ENCODE measurements at regions not wholly inside any gene's neighbourhood (a gene's known extent, or its start where the extent isn't known, plus 50 kb on each side); places are given as distances from the start of the nearest gene placed in this dataset.

DNA sequence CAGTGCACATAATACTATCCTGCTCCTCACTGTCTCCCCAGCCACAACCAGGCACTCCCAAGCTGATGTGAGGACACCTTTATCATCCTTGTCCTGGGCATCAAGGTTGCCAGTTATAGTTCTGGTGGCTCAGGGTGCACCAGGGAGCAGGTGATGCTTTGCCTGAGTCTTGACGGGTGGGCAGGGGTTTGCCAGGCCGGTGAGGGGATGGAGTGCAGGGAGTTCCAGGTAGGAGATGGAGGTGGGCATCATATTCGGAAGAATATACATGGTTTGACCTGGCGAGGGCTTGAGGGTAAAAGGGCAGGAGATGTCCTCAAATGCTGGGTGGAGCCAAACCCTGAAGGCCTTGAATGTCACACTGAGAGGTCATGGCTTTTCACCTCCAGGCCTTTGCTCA lies 115.8 kb upstream of the CRHR1 start (continued):
- TF ChIP-seq, protein P1, sequence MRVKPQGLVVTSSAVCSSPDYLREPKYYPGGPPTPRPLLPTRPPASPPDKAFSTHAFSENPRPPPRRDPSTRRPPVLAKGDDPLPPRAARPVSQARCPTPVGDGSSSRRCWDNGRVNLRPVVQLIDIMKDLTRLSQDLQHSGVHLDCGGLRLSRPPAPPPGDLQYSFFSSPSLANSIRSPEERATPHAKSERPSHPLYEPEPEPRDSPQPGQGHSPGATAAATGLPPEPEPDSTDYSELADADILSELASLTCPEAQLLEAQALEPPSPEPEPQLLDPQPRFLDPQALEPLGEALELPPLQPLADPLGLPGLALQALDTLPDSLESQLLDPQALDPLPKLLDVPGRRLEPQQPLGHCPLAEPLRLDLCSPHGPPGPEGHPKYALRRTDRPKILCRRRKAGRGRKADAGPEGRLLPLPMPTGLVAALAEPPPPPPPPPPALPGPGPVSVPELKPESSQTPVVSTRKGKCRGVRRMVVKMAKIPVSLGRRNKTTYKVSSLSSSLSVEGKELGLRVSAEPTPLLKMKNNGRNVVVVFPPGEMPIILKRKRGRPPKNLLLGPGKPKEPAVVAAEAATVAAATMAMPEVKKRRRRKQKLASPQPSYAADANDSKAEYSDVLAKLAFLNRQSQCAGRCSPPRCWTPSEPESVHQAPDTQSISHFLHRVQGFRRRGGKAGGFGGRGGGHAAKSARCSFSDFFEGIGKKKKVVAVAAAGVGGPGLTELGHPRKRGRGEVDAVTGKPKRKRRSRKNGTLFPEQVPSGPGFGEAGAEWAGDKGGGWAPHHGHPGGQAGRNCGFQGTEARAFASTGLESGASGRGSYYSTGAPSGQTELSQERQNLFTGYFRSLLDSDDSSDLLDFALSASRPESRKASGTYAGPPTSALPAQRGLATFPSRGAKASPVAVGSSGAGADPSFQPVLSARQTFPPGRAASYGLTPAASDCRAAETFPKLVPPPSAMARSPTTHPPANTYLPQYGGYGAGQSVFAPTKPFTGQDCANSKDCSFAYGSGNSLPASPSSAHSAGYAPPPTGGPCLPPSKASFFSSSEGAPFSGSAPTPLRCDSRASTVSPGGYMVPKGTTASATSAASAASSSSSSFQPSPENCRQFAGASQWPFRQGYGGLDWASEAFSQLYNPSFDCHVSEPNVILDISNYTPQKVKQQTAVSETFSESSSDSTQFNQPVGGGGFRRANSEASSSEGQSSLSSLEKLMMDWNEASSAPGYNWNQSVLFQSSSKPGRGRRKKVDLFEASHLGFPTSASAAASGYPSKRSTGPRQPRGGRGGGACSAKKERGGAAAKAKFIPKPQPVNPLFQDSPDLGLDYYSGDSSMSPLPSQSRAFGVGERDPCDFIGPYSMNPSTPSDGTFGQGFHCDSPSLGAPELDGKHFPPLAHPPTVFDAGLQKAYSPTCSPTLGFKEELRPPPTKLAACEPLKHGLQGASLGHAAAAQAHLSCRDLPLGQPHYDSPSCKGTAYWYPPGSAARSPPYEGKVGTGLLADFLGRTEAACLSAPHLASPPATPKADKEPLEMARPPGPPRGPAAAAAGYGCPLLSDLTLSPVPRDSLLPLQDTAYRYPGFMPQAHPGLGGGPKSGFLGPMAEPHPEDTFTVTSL (CRISPR knock-in tag; IDR thresholded peaks at IDR 0.05; ENCODE audit: borderline replicate concordance) = no peak
- TF ChIP-seq KLF12 (CRISPR knock-in tag; IDR thresholded peaks at IDR 0.05; ENCODE audit: borderline replicate concordance) = no peak
- no peak for TF ChIP-seq CHD4 (IDR thresholded peaks at IDR 0.05; ENCODE audit: borderline replicate concordance, low read length)
- TF ChIP-seq BCLAF1 (IDR thresholded peaks at IDR 0.05) = no peak
- TF ChIP-seq ZNF362 (CRISPR knock-in tag; IDR thresholded peaks at IDR 0.05; ENCODE audit: borderline replicate concordance) = no peak
- TF ChIP-seq SETDB1 (CRISPR knock-in tag; IDR thresholded peaks at IDR 0.05; ENCODE audit: borderline replicate concordance) = no peak
- TF ChIP-seq ZNF652 (CRISPR knock-in tag; IDR thresholded peaks at IDR 0.05; ENCODE audit: borderline replicate concordance, low read depth) = no peak
- TF ChIP-seq USF2 (IDR thresholded peaks at IDR 0.05; ENCODE audit: low read depth, low read length) = no peak
- no peak for TF ChIP-seq USF2 (CRISPR knock-in tag; IDR thresholded peaks at IDR 0.05; ENCODE audit: borderline replicate concordance)
- TF ChIP-seq BHLHE40 (IDR thresholded peaks at IDR 0.05; ENCODE audit: low read length) = no peak
- no peak for TF ChIP-seq SUZ12 (IDR thresholded peaks at IDR 0.05; ENCODE audit: low read depth, low read length)
- TF ChIP-seq MIER2 (CRISPR knock-in tag; IDR thresholded peaks at IDR 0.05) = no peak
- no peak for TF ChIP-seq PREB (CRISPR knock-in tag; IDR thresholded peaks at IDR 0.05)
